ENCODE measurements at regions not wholly inside any gene's neighbourhood (a gene's known extent, or its start where the extent isn't known, plus 50 kb on each side); places are given as distances from the start of the nearest gene placed in this dataset.

- H3K4me3 ChIP-seq (replicated peaks in 1 of 4; ENCODE audit: control extremely low read depth in 1 of 4, insufficient read depth in 1 of 4, low read depth in 3 of 4, low read length in 4 of 4): no peak overlapping the region
- H3K4me1 ChIP-seq (ENCODE audit: control insufficient read depth, extremely low read depth, insufficient read depth, low read length): no peaks in the 10 kb centered on the region
- DNase-seq (ENCODE audit: low read depth in 2 of 2): no peak
- no peak overlapping the region for H3K4me2 ChIP-seq (ENCODE audit: extremely low read depth, insufficient read depth, low read length)
- H3K36me3 ChIP-seq (ENCODE audit: control insufficient read depth, insufficient read depth, low read length): no peaks in the 10 kb centered on the region
- H3K27me3 ChIP-seq (ENCODE audit: control insufficient read depth, insufficient read depth, low read length): peaks cover 8% of the 10 kb centered on the region
- H3K27ac ChIP-seq (ENCODE audit: insufficient read depth, low read length): no peak overlapping the region
- no peaks in the 10 kb centered on the region for H3K9me3 ChIP-seq (ENCODE audit: control insufficient read depth, insufficient read depth, low read depth, low read length)
- TF ChIP-seq CTCF (conservative IDR thresholded peaks at IDR 0.05 in 1 of 2, IDR thresholded peaks at IDR 0.05 in 1 of 2; ENCODE audit: low read depth in 1 of 2, low read length in 2 of 2) (no peak), EZH2 (IDR thresholded peaks at IDR 0.05; ENCODE audit: low read length, missing control alignments) (no peak)
- H4K20me1 ChIP-seq (ENCODE audit: control insufficient read depth, extremely low read depth, insufficient read depth, low read length): no peaks in the 10 kb centered on the region
- no peak overlapping the region for H2AFZ ChIP-seq (ENCODE audit: low read length)
- H3K9ac ChIP-seq (ENCODE audit: insufficient read depth, low read length): no peak overlapping the region
- H3K79me2 ChIP-seq (ENCODE audit: control insufficient read depth, insufficient read depth, low read length): no peaks in the 10 kb centered on the region
These were observed 97.4 kb downstream of the SYF2 start for GRCh38 chr1:25134801-25135461.

GRCh38 chr1:25134307-25134706 is 98.0 kb downstream of the SYF2 start:
- Histone ChIP-seq H3K79me2 (ENCODE audit: control insufficient read depth, insufficient read depth, low read length) (no peaks in the 10 kb centered on the region), H3K4me2 (ENCODE audit: extremely low read depth, insufficient read depth, low read length) (no peak overlapping the region), H3K36me3 (ENCODE audit: control insufficient read depth, insufficient read depth, low read length) (no peaks in the 10 kb centered on the region), H3K27ac (ENCODE audit: insufficient read depth, low read length) (no peak overlapping the region), H3K9me3 (ENCODE audit: control insufficient read depth, insufficient read depth, low read depth, low read length) (no peaks in the 10 kb centered on the region), H3K4me3 (replicated peaks in 1 of 4; ENCODE audit: control extremely low read depth in 1 of 4, insufficient read depth in 1 of 4, low read depth in 3 of 4, low read length in 4 of 4) (no peak overlapping the region), H3K9ac (ENCODE audit: insufficient read depth, low read length) (no peak overlapping the region), H3K4me1 (ENCODE audit: control insufficient read depth, extremely low read depth, insufficient read depth, low read length) (no peaks in the 10 kb centered on the region), H4K20me1 (ENCODE audit: control insufficient read depth, extremely low read depth, insufficient read depth, low read length) (no peaks in the 10 kb centered on the region), H2AFZ (ENCODE audit: low read length) (no peak overlapping the region), H3K27me3 (ENCODE audit: control insufficient read depth, insufficient read depth, low read length) (peaks cover 8% of the 10 kb centered on the region)
- DNase-seq (ENCODE audit: low read depth in 2 of 2): no peak
- TF ChIP-seq CTCF (conservative IDR thresholded peaks at IDR 0.05 in 1 of 2, IDR thresholded peaks at IDR 0.05 in 1 of 2; ENCODE audit: low read depth in 1 of 2, low read length in 2 of 2) (no peak), EZH2 (IDR thresholded peaks at IDR 0.05; ENCODE audit: low read length, missing control alignments) (no peak)

GRCh38 chr1:25131794-25132193 is 100.5 kb downstream of the SYF2 start:
- no peak for DNase-seq (ENCODE audit: low read depth in 2 of 2)
- no peak overlapping the region for H3K4me2 ChIP-seq (ENCODE audit: extremely low read depth, insufficient read depth, low read length)
- H3K9me3 ChIP-seq (ENCODE audit: control insufficient read depth, insufficient read depth, low read depth, low read length): no peaks in the 10 kb centered on the region
- H3K4me1 ChIP-seq (ENCODE audit: control insufficient read depth, extremely low read depth, insufficient read depth, low read length): no peaks in the 10 kb centered on the region
- H3K79me2 ChIP-seq (ENCODE audit: control insufficient read depth, insufficient read depth, low read length): no peaks in the 10 kb centered on the region
- TF ChIP-seq CTCF (conservative IDR thresholded peaks at IDR 0.05 in 1 of 2, IDR thresholded peaks at IDR 0.05 in 1 of 2; ENCODE audit: low read depth in 1 of 2, low read length in 2 of 2): no peak
- TF ChIP-seq EZH2 (IDR thresholded peaks at IDR 0.05; ENCODE audit: low read length, missing control alignments): no peak
- peaks cover 3% of the 10 kb centered on the region for H3K27me3 ChIP-seq (ENCODE audit: control insufficient read depth, insufficient read depth, low read length)
- H3K36me3 ChIP-seq (ENCODE audit: control insufficient read depth, insufficient read depth, low read length): no peaks in the 10 kb centered on the region
- no peak overlapping the region for H3K27ac ChIP-seq (ENCODE audit: insufficient read depth, low read length)
- H3K4me3 ChIP-seq (replicated peaks in 1 of 4; ENCODE audit: control extremely low read depth in 1 of 4, insufficient read depth in 1 of 4, low read depth in 3 of 4, low read length in 4 of 4): no peak overlapping the region
- no peak overlapping the region for H2AFZ ChIP-seq (ENCODE audit: low read length)
- H4K20me1 ChIP-seq (ENCODE audit: control insufficient read depth, extremely low read depth, insufficient read depth, low read length): no peaks in the 10 kb centered on the region
- no peak overlapping the region for H3K9ac ChIP-seq (ENCODE audit: insufficient read depth, low read length)
